ENCODE measurements at regions not wholly inside any gene's neighbourhood (a gene's known extent, or its start where the extent isn't known, plus 50 kb on each side); places are given as distances from the start of the nearest gene placed in this dataset.

- no peak for TF ChIP-seq CTCF (IDR thresholded peaks at IDR 0.05)
- TF ChIP-seq POLR2A (IDR thresholded peaks at IDR 0.05), result no peak
Observed at GRCh38 chr7:67429735-67430134, 433.1 kb downstream of the TYW1 start.
